ENCODE measurements at regions not wholly inside any gene's neighbourhood (a gene's known extent, or its start where the extent isn't known, plus 50 kb on each side); places are given as distances from the start of the nearest gene placed in this dataset.

- no peak for TF ChIP-seq CTCF (IDR thresholded peaks at IDR 0.05; ENCODE audit: borderline replicate concordance, control extremely low read depth, extremely low read depth, insufficient read depth, missing control alignments)
- DNase-seq (ENCODE audit: low spot score), result no peak
- in situ Hi-C loops (cut with MboI; ENCODE audit: low sequenced_read_pairs, unreplicated experiment), result no loop called here
These were observed 247.7 kb upstream of the RFX3 start for GRCh38 chr9:3773362-3774060.

- no peak for DNase-seq (ENCODE audit: low spot score)
- in situ Hi-C loops (cut with MboI; ENCODE audit: low sequenced_read_pairs, unreplicated experiment), result no loop called here
- TF ChIP-seq CTCF (IDR thresholded peaks at IDR 0.05; ENCODE audit: borderline replicate concordance, control extremely low read depth, extremely low read depth, insufficient read depth, missing control alignments), result no peak
These were observed 243.8 kb upstream of the RFX3 start for GRCh38 chr9:3769646-3770045.

DNA sequence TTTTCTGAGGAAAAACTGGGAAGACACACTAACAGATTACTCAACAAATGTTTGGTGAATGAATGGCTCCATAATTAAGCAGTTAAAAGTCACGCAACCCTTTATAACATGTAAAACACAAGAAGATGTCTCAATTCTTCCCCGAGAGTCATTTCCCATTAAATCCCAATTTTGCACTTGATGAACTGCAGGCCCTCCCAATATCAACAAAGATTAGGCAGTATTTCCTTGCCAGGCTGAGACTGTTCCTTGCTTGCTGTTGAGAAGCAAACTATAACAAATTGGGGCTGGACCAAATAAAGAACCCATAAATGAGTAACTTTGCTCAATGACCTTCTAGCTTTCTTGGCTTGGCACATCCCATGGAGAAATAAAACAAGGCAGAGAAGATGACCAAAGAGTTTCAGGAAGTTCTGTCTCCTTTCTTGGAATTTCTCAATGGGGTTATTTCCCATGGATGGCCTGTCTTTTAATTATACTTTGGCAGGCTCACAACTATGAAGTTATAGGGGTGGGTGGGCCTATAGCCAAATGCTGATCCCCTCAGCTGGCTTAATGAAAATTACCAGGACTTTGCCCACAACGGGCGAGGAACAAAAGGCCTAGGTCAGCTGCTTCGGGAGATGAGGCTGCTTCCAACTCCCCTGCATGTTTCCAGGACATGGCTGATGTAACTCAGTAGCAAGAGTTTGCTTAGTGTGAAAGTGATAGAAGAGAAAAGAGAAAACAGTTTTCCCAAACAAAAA, 243.1 kb upstream of the RFX3 start:
- no peak for DNase-seq (ENCODE audit: low spot score)
- in situ Hi-C loops (cut with MboI; ENCODE audit: low sequenced_read_pairs, unreplicated experiment), result no loop called here

GRCh38 chr9:3768286-3768685, 242.5 kb upstream of the RFX3 start:
- TF ChIP-seq CTCF (IDR thresholded peaks at IDR 0.05; ENCODE audit: borderline replicate concordance, control extremely low read depth, extremely low read depth, insufficient read depth, missing control alignments), result no peak
- in situ Hi-C loops (cut with MboI; ENCODE audit: low sequenced_read_pairs, unreplicated experiment), result no loop called here
- no peak for DNase-seq (ENCODE audit: low spot score)

More for the DNA sequence above, 243.1 kb upstream of the RFX3 start:
- TF ChIP-seq CTCF (IDR thresholded peaks at IDR 0.05; ENCODE audit: borderline replicate concordance, control extremely low read depth, extremely low read depth, insufficient read depth, missing control alignments), result no peak

GRCh38 chr9:3762076-3762475, 236.3 kb upstream of the RFX3 start:
- in situ Hi-C loops (cut with MboI; ENCODE audit: low sequenced_read_pairs, unreplicated experiment), result no loop called here

DNA sequence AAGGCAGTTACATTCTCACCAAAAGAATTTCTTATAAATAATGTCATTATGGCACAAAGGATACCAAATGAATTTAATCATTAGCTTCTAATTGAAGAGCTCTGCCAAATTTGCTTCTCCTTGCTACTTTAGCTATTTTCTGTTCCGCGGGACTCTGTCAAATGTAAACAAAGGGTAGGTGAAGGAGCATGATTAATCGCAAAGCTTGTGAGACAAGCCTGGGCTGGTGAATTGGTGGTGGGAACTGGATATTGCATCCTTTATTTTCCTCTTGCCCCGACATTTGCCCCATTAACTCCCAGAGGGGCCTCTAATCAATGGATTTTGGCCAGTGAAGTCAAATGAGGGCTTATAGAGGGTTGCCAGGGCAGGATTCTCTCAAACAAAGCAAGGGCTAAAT, 234.2 kb upstream of the RFX3 start:
- in situ Hi-C loops (cut with MboI; ENCODE audit: low sequenced_read_pairs, unreplicated experiment), result no loop called here
- TF ChIP-seq CTCF (IDR thresholded peaks at IDR 0.05; ENCODE audit: borderline replicate concordance, control extremely low read depth, extremely low read depth, insufficient read depth, missing control alignments), result no peak
- no peak for DNase-seq (ENCODE audit: low spot score)

More at GRCh38 chr9:3762076-3762475, 236.3 kb upstream of the RFX3 start:
- no peak for DNase-seq (ENCODE audit: low spot score)
- TF ChIP-seq CTCF (IDR thresholded peaks at IDR 0.05; ENCODE audit: borderline replicate concordance, control extremely low read depth, extremely low read depth, insufficient read depth, missing control alignments), result no peak
